ENCODE measurements at regions not wholly inside any gene's neighbourhood (a gene's known extent, or its start where the extent isn't known, plus 50 kb on each side); places are given as distances from the start of the nearest gene placed in this dataset.

DNA sequence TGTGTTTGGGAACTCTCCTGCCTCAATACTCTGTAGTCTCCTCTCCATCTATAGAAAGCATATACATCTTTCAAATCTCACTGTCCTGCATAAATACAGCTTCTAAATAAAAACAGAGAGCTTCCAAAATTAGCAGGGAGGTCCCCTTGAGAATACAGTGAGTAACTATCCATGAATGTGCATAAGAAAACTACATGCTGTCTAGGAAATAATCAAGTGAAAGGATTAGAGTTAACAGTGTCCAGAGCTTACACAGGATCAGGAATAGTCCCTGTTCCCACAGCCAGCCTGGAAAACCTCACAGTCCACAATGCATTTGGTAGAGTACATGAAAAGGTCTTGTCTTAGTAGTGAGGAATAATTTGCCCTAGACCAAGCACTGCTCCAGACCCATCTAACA is 123.0 kb upstream of the POU3F2 start:
- Histone ChIP-seq H3K4me3 (no peak overlapping the region), H3K4me1 (no peaks in the 10 kb centered on the region), H3K27me3 (ENCODE audit: low read depth) (no peaks in the 10 kb centered on the region), H3K36me3 (no peaks in the 10 kb centered on the region), H3K27ac (no peak overlapping the region), H3K9me3 (no peaks in the 10 kb centered on the region)
- no peak for ATAC-seq
- intact Hi-C loops (cut with DNase I) = no loop called here
- DNase-seq = no peak
- TF ChIP-seq, protein P1, sequence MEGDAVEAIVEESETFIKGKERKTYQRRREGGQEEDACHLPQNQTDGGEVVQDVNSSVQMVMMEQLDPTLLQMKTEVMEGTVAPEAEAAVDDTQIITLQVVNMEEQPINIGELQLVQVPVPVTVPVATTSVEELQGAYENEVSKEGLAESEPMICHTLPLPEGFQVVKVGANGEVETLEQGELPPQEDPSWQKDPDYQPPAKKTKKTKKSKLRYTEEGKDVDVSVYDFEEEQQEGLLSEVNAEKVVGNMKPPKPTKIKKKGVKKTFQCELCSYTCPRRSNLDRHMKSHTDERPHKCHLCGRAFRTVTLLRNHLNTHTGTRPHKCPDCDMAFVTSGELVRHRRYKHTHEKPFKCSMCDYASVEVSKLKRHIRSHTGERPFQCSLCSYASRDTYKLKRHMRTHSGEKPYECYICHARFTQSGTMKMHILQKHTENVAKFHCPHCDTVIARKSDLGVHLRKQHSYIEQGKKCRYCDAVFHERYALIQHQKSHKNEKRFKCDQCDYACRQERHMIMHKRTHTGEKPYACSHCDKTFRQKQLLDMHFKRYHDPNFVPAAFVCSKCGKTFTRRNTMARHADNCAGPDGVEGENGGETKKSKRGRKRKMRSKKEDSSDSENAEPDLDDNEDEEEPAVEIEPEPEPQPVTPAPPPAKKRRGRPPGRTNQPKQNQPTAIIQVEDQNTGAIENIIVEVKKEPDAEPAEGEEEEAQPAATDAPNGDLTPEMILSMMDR (IDR thresholded peaks at IDR 0.05) = no peak

DNA sequence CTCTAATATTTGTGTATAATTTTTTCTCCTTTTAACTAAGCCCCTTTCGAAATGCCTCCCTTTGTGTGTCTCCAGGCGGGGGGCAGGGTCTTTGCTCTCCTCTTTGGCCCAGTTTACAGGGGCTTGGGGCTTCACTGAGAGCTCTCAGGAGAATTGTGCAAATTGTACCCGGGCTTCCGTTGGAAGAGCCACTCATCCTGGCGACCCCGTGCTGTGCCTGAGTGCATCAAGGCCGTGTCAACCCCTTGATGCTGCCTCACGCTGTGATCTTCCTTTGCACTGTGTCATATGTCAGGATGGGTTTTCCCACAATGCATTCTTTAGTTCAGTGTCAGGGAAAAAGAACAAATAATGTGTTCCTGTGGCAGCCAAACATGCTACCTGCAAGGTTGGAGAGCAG is 118.0 kb upstream of the POU3F2 start:
- Histone ChIP-seq H3K27me3 (ENCODE audit: low read depth) (no peaks in the 10 kb centered on the region), H3K4me1 (no peaks in the 10 kb centered on the region), H3K27ac (no peak overlapping the region), H3K9me3 (no peaks in the 10 kb centered on the region), H3K36me3 (no peaks in the 10 kb centered on the region), H3K4me3 (no peak overlapping the region)
- ATAC-seq (no peak), DNase-seq (no peak)
- intact Hi-C loops (cut with DNase I) = no loop called here
- TF ChIP-seq, protein P1 (IDR thresholded peaks at IDR 0.05) = no peak

DNA sequence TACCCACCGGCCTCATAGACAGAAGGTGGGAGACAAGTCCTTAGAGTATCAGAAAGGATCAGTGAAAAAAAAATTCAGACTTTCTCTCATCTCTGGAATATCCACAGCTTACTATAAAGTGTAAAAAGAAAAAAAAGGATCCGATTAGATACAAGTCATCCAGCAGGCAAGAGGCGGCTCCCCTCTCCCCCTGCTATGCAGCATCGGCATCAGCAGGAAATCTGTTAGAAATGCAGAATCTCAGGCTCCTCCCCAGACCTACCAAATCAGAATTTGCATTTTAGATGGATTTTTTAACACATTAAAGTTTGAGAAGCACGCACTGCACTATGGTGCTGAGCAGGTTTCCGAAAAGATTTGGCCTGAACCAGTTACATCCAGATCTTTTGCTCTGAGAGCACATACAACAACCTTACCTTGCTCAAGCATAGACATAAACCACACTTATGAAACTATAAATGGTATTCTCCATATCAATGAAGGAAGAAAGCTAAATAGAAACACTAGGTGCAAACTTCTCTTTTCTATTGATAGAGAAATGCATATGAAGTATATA is 117.0 kb upstream of the POU3F2 start:
- Histone ChIP-seq H3K27ac (no peak overlapping the region), H3K4me3 (no peak overlapping the region), H3K9me3 (no peaks in the 10 kb centered on the region), H3K27me3 (ENCODE audit: low read depth) (no peaks in the 10 kb centered on the region), H3K36me3 (no peaks in the 10 kb centered on the region), H3K4me1 (no peaks in the 10 kb centered on the region)
- TF ChIP-seq, protein P1 (IDR thresholded peaks at IDR 0.05) = no peak
- DNase-seq (no peak), ATAC-seq (no peak)
- intact Hi-C loops (cut with DNase I) = no loop called here

DNA sequence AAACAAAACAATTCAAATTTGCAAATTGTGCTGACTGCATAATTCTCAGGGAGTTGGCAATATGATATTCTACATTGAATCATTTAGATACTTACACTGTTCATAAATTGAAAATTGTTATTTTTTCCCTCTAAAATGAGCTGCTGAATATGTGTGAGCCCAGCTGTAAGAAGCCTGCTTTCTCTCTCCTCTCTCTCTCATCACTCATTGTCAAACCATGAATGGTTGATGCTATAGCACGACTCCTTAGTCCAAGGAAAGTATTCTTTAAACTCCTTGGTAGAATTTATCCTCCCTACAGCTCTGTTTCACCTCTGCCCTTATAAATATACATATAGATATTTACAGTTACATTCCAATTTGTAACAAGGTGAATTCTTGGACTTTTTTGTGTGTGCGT is 116.4 kb upstream of the POU3F2 start:
- DNase-seq (no peak), ATAC-seq (no peak)
- Histone ChIP-seq H3K4me1 (no peaks in the 10 kb centered on the region), H3K36me3 (no peaks in the 10 kb centered on the region), H3K27me3 (ENCODE audit: low read depth) (no peaks in the 10 kb centered on the region), H3K4me3 (no peak overlapping the region), H3K27ac (no peak overlapping the region), H3K9me3 (no peaks in the 10 kb centered on the region)
- TF ChIP-seq, protein P1 (IDR thresholded peaks at IDR 0.05) = no peak
- intact Hi-C loops (cut with DNase I) = no loop called here

DNA sequence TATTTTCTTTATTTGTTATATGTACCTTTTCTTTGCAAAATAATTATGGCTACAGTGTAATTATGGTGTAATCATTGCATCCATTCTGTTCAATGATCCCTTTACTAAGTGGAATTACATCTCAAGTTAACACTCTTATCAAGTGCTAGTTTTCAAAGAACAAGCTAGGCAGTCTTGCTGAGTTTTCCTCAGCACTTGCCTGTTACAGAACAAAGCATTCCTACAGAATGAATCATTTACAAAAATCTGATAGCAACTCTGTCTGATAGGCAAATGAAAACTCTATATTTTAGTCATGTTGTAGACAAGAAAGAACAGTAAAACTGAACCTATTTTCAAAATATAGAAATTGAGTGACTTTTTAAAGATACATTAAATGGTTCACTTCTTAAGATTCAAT is 109.8 kb upstream of the POU3F2 start:
- H3K4me1 ChIP-seq = no peaks in the 10 kb centered on the region

More for the DNA sequence above, 109.8 kb upstream of the POU3F2 start:
- Histone ChIP-seq H3K36me3 (no peaks in the 10 kb centered on the region), H3K27ac (no peak overlapping the region), H3K27me3 (ENCODE audit: low read depth) (no peaks in the 10 kb centered on the region), H3K9me3 (no peaks in the 10 kb centered on the region), H3K4me3 (no peak overlapping the region)
- intact Hi-C loops (cut with DNase I) = no loop called here
- peak in 1 of 2 donors; percentile 64 for ATAC-seq
- DNase-seq = no peak
- TF ChIP-seq, protein P1 (IDR thresholded peaks at IDR 0.05) = no peak
